Hepatocyte (in vitro differentiated cells): ENCODE measurements at regions not wholly inside any gene's neighbourhood (a gene's known extent, or its start where the extent isn't known, plus 50 kb on each side); places are given as distances from the start of the nearest gene placed in this dataset.

Experiments
- EZH2 ChIP-seq: fragments of 200-600 bp; sonication (generic); IDR thresholded peaks from 2 replicates; pipeline ENCODE4 v1.6.1; 2016; ENCODE audit warnings: antibody characterized with exemption, mild to moderate bottlenecking, borderline replicate concordance
- TF ChIP-seq, protein P1 (sequence below): fragments of 200-600 bp; sonication (generic); IDR thresholded peaks from 2 replicates; pipeline ENCODE4 v1.5.1; 2016; ENCODE audit warnings: antibody characterized with exemption, mild to moderate bottlenecking; ENCODE audit not compliant: poor library complexity

DNA sequence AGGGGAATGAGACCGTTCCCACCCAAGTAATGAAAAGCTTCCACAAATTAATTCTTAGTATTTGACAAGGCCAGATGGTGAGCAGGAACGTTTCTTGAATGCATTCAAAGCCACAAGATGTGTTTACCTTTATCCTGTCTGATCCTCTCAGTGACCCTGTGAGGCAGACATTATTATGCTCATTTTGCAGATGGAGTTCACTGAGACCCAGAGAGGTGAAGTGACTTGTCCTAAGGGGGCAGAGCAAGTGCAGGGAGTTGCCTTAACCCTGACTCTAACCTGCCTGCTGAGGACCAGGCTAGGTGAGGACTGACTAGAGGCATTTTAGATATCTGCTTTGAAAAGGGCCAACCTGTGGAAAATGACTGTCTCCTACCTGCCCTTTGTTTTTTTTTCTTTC, 156.7 kb downstream of the HAPSTR1 start:
- TF ChIP-seq, protein P1, sequence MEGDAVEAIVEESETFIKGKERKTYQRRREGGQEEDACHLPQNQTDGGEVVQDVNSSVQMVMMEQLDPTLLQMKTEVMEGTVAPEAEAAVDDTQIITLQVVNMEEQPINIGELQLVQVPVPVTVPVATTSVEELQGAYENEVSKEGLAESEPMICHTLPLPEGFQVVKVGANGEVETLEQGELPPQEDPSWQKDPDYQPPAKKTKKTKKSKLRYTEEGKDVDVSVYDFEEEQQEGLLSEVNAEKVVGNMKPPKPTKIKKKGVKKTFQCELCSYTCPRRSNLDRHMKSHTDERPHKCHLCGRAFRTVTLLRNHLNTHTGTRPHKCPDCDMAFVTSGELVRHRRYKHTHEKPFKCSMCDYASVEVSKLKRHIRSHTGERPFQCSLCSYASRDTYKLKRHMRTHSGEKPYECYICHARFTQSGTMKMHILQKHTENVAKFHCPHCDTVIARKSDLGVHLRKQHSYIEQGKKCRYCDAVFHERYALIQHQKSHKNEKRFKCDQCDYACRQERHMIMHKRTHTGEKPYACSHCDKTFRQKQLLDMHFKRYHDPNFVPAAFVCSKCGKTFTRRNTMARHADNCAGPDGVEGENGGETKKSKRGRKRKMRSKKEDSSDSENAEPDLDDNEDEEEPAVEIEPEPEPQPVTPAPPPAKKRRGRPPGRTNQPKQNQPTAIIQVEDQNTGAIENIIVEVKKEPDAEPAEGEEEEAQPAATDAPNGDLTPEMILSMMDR = no peak
- no peak for TF ChIP-seq EZH2
